ENCODE measurements at regions not wholly inside any gene's neighbourhood (a gene's known extent, or its start where the extent isn't known, plus 50 kb on each side); places are given as distances from the start of the nearest gene placed in this dataset.

DNA sequence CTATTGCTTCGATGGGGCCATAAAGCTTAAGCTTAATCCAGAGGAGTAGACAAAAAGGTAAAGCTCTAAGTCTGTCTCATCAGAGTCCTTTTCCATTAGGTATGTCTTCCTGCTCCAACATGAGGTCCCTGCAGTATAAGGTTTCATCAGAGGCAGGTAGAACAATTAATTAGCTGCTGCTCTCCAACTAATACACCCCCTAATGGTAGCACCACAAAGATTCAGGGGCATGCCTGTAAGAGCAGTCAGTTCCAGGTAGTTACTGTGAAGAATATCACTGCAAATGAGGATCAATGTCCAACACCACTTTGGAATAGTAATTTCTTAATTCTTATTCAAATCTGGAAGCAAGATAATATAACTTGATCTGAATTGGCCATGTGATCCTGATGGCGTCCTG lies 160.3 kb upstream of the ESRRG start:
- TF ChIP-seq, protein P1, sequence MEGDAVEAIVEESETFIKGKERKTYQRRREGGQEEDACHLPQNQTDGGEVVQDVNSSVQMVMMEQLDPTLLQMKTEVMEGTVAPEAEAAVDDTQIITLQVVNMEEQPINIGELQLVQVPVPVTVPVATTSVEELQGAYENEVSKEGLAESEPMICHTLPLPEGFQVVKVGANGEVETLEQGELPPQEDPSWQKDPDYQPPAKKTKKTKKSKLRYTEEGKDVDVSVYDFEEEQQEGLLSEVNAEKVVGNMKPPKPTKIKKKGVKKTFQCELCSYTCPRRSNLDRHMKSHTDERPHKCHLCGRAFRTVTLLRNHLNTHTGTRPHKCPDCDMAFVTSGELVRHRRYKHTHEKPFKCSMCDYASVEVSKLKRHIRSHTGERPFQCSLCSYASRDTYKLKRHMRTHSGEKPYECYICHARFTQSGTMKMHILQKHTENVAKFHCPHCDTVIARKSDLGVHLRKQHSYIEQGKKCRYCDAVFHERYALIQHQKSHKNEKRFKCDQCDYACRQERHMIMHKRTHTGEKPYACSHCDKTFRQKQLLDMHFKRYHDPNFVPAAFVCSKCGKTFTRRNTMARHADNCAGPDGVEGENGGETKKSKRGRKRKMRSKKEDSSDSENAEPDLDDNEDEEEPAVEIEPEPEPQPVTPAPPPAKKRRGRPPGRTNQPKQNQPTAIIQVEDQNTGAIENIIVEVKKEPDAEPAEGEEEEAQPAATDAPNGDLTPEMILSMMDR (IDR thresholded peaks at IDR 0.05; ENCODE audit: insufficient read depth, low read depth, low read length), result no peak
- TF ChIP-seq EZH2 (IDR thresholded peaks at IDR 0.05; ENCODE audit: insufficient read depth, low read length), result no peak
